ENCODE measurements at regions not wholly inside any gene's neighbourhood (a gene's known extent, or its start where the extent isn't known, plus 50 kb on each side); places are given as distances from the start of the nearest gene placed in this dataset.

- no peak for TF ChIP-seq RAD21 (IDR thresholded peaks at IDR 0.05; ENCODE audit: low read depth)
- no peak for TF ChIP-seq TAF1 (IDR thresholded peaks at IDR 0.05; ENCODE audit: low read depth)
- no peak for TF ChIP-seq CEBPB (IDR thresholded peaks at IDR 0.05)
- TF ChIP-seq EGR1 (IDR thresholded peaks at IDR 0.05), result no peak
- TF ChIP-seq TEAD4 (IDR thresholded peaks at IDR 0.05), result no peak
Measured at GRCh38 chr16:72469932-72470331, 298.0 kb upstream of the PMFBP1 start.

- TF ChIP-seq YY1 (IDR thresholded peaks at IDR 0.05; ENCODE audit: low read depth) (no peak), CREB1 (IDR thresholded peaks at IDR 0.05; ENCODE audit: low read depth) (no peak), CEBPB (IDR thresholded peaks at IDR 0.05) (no peak), TAF1 (IDR thresholded peaks at IDR 0.05; ENCODE audit: low read depth) (no peak), MAX (IDR thresholded peaks at IDR 0.05) (no peak), REST (IDR thresholded peaks at IDR 0.05; ENCODE audit: low read depth) (no peak), FOXM1 (IDR thresholded peaks at IDR 0.05; ENCODE audit: borderline replicate concordance, low read depth) (no peak), RAD21 (IDR thresholded peaks at IDR 0.05; ENCODE audit: low read depth) (no peak), TEAD4 (IDR thresholded peaks at IDR 0.05) (no peak), TCF12 (IDR thresholded peaks at IDR 0.05; ENCODE audit: low read depth) (no peak), NFIC (IDR thresholded peaks at IDR 0.05) (no peak), EGR1 (IDR thresholded peaks at IDR 0.05) (no peak), ZBTB7A (IDR thresholded peaks at IDR 0.05; ENCODE audit: low read depth) (no peak)
Measured at GRCh38 chr16:72468582-72468981, 296.6 kb upstream of the PMFBP1 start.

GRCh38 chr16:72467157-72467759 is 295.3 kb upstream of the PMFBP1 start:
- peak; percentile 63 for TF ChIP-seq RAD21 (IDR thresholded peaks at IDR 0.05; ENCODE audit: low read depth)
- TF ChIP-seq TAF1 (IDR thresholded peaks at IDR 0.05; ENCODE audit: low read depth), result no peak
- no peak for TF ChIP-seq USF1 (IDR thresholded peaks at IDR 0.05)

GRCh38 chr16:72464597-72465368 is 292.8 kb upstream of the PMFBP1 start:
- TF ChIP-seq FOXM1 (IDR thresholded peaks at IDR 0.05; ENCODE audit: borderline replicate concordance, low read depth), result no peak
- TF ChIP-seq YY1 (IDR thresholded peaks at IDR 0.05; ENCODE audit: low read depth), result no peak
- no peak for TF ChIP-seq USF1 (IDR thresholded peaks at IDR 0.05)
- TF ChIP-seq NFIC (IDR thresholded peaks at IDR 0.05), result no peak
- no peak for TF ChIP-seq ZBTB7A (IDR thresholded peaks at IDR 0.05; ENCODE audit: low read depth)
- TF ChIP-seq RAD21 (IDR thresholded peaks at IDR 0.05; ENCODE audit: low read depth), result no peak
- no peak for TF ChIP-seq EP300 (IDR thresholded peaks at IDR 0.05; ENCODE audit: borderline replicate concordance)
- no peak for TF ChIP-seq TAF1 (IDR thresholded peaks at IDR 0.05; ENCODE audit: low read depth)
- TF ChIP-seq REST (IDR thresholded peaks at IDR 0.05; ENCODE audit: low read depth), result no peak
- no peak for TF ChIP-seq CEBPB (IDR thresholded peaks at IDR 0.05)
- TF ChIP-seq MAX (IDR thresholded peaks at IDR 0.05), result no peak
- no peak for TF ChIP-seq CREB1 (IDR thresholded peaks at IDR 0.05; ENCODE audit: low read depth)
- no peak for TF ChIP-seq TCF12 (IDR thresholded peaks at IDR 0.05; ENCODE audit: low read depth)
- TF ChIP-seq EGR1 (IDR thresholded peaks at IDR 0.05), result no peak
- no peak for TF ChIP-seq TEAD4 (IDR thresholded peaks at IDR 0.05)

- TF ChIP-seq MAX (IDR thresholded peaks at IDR 0.05), result no peak
- TF ChIP-seq CEBPB (IDR thresholded peaks at IDR 0.05), result no peak
- TF ChIP-seq TEAD4 (IDR thresholded peaks at IDR 0.05), result no peak
- no peak for TF ChIP-seq FOXM1 (IDR thresholded peaks at IDR 0.05; ENCODE audit: borderline replicate concordance, low read depth)
- no peak for TF ChIP-seq CREB1 (IDR thresholded peaks at IDR 0.05; ENCODE audit: low read depth)
- TF ChIP-seq USF1 (IDR thresholded peaks at IDR 0.05), result no peak
- TF ChIP-seq TCF12 (IDR thresholded peaks at IDR 0.05; ENCODE audit: low read depth), result no peak
- no peak for TF ChIP-seq EGR1 (IDR thresholded peaks at IDR 0.05)
- no peak for TF ChIP-seq EP300 (IDR thresholded peaks at IDR 0.05; ENCODE audit: borderline replicate concordance)
- TF ChIP-seq ZBTB7A (IDR thresholded peaks at IDR 0.05; ENCODE audit: low read depth), result no peak
- TF ChIP-seq RAD21 (IDR thresholded peaks at IDR 0.05; ENCODE audit: low read depth), result no peak
Measured at GRCh38 chr16:72464052-72464451, 292.1 kb upstream of the PMFBP1 start.
